Upper lobe of left lung (tissue), 4 donors: ENCODE measurements at regions not wholly inside any gene's neighbourhood (a gene's known extent, or its start where the extent isn't known, plus 50 kb on each side); places are given as distances from the start of the nearest gene placed in this dataset.

Source experiments
- CTCF ChIP-seq, 6 experiments: fragments of 450-650 bp in 4 of 6; fragments of 200-600 bp in 2 of 6; sonication (generic) in 2 of 6; IDR thresholded peaks; one replicate each; pipeline ENCODE4 v1.5.1; 2016 to 2019; ENCODE audit warnings: antibody characterized with exemption in 6 of 6
- EP300 ChIP-seq, 4 donors: sonication (generic); formaldehyde crosslinking; IDR thresholded peaks; one replicate each; pipeline ENCODE4 v1.5.1; 2017; ENCODE audit warnings: antibody characterized with exemption in 4 of 4, control low read depth in 2 of 4
- POLR2A ChIP-seq, 4 donors: fragments of 450-650 bp; IDR thresholded peaks; one replicate each; pipeline ENCODE4 v1.5.1; 2016 to 2017; ENCODE audit warnings: antibody characterized with exemption in 4 of 4, mild to moderate bottlenecking in 2 of 4

- TF ChIP-seq EP300 (IDR thresholded peaks at IDR 0.05) (no peak), POLR2A (IDR thresholded peaks at IDR 0.05) (no peak), CTCF (IDR thresholded peaks at IDR 0.05) (no peak)
Observed at GRCh38 chr11:130999086-130999485, 82.8 kb upstream of the SNX19 start.
